GM23338 (cell line): ENCODE measurements at regions not wholly inside any gene's neighbourhood (a gene's known extent, or its start where the extent isn't known, plus 50 kb on each side); places are given as distances from the start of the nearest gene placed in this dataset.
A peak's percentile ranks its signal among the peaks of the same experiment; 100 is the strongest.

Experiments used
- ATAC-seq: fragments of 200-7000 bp; cut with Tn5 transposase; 3 replicates; pipeline ENCODE4 v1.9.1; 2020
- DNase-seq: peaks from one replicate; pipeline ENCODE4 v3.0.0-alpha.2; 2015; ENCODE audit warnings: low spot score
- H2AFZ ChIP-seq: fragments of 200-600 bp; sonication (generic); 2 replicates; pipeline ENCODE4 v1.8.0; 2016; ENCODE audit warnings: antibody characterized with exemption, mild to moderate bottlenecking, moderate library complexity
- H3F3A ChIP-seq: fragments of 200-600 bp; sonication (generic); replicated peaks from 2 replicates; pipeline ENCODE4 v1.8.0; 2017; ENCODE audit warnings: antibody characterized with exemption, mixed run types, low read depth
- H3K27ac ChIP-seq: fragments of 200-600 bp; sonication (generic); 2 replicates; pipeline ENCODE4 v1.6.1; 2016; ENCODE audit warnings: low read depth
- H3K27me3 ChIP-seq: fragments of 200-600 bp; sonication (generic); 2 replicates; pipeline ENCODE4 v1.8.0; 2016; ENCODE audit warnings: mild to moderate bottlenecking, mixed run types, moderate library complexity; ENCODE audit not compliant: insufficient read depth
- H3K36me3 ChIP-seq: fragments of 200-600 bp; sonication (generic); 2 replicates; pipeline ENCODE4 v1.8.0; 2016; ENCODE audit warnings: mild to moderate bottlenecking; ENCODE audit not compliant: insufficient read depth
- H3K4me1 ChIP-seq: fragments of 200-600 bp; sonication (generic); 2 replicates; pipeline ENCODE4 v1.8.0; 2016; ENCODE audit warnings: mild to moderate bottlenecking, moderate library complexity; ENCODE audit not compliant: insufficient read depth
- H3K4me2 ChIP-seq: fragments of 200-600 bp; sonication (generic); 2 replicates; pipeline ENCODE4 v1.7.1; 2017; ENCODE audit warnings: mixed run types
- H3K4me3 ChIP-seq: fragments of 200-600 bp; sonication (generic); 2 replicates; pipeline ENCODE4 v1.6.1; 2016; ENCODE audit warnings: mixed run types
- H3K79me2 ChIP-seq: fragments of 200-600 bp; sonication (generic); replicated peaks from 2 replicates; pipeline ENCODE4 v1.8.0; 2017; ENCODE audit warnings: mild to moderate bottlenecking; ENCODE audit not compliant: insufficient read depth
- H3K9me2 ChIP-seq: fragments of 200-600 bp; sonication (generic); 2 replicates; pipeline ENCODE4 v1.8.0; 2017; ENCODE audit not compliant: insufficient read depth
- H4K20me1 ChIP-seq: fragments of 200-600 bp; sonication (generic); replicated peaks from 2 replicates; pipeline ENCODE4 v1.8.0; 2017; ENCODE audit warnings: mild to moderate bottlenecking; ENCODE audit not compliant: insufficient read depth
- H3K27ac Mint-ChIP-seq: 2 replicates; pipeline ENCODE4 v1.8.0; 2020; ENCODE audit warnings: inconsistent platforms, mild to moderate bottlenecking, moderate library complexity, mixed read lengths
- H3K27me3 Mint-ChIP-seq: 3 replicates; pipeline ENCODE4 v1.8.0; 2022; ENCODE audit warnings: low read depth, mild to moderate bottlenecking, moderate library complexity, mixed read lengths, inconsistent platforms; ENCODE audit not compliant: insufficient read depth, poor library complexity
- H3K36me3 Mint-ChIP-seq: 3 replicates; pipeline ENCODE4 v1.8.0; 2021; ENCODE audit warnings: low read depth, mild to moderate bottlenecking, inconsistent platforms, moderate library complexity, mixed read lengths
- H3K4me1 Mint-ChIP-seq: 3 replicates; pipeline ENCODE4 v1.8.0; 2020; ENCODE audit warnings: mild to moderate bottlenecking, inconsistent platforms, mixed read lengths
- H3K4me3 Mint-ChIP-seq: 3 replicates; pipeline ENCODE4 v1.8.0; 2021; ENCODE audit warnings: moderate library complexity, mild to moderate bottlenecking, inconsistent platforms, mixed read lengths
- H3K9me3 Mint-ChIP-seq: 3 replicates; pipeline ENCODE4 v1.8.0; 2020; ENCODE audit warnings: moderate library complexity, mild to moderate bottlenecking, inconsistent platforms, mixed read lengths
- CTCF ChIP-seq, 2 experiments: fragments of 200-600 bp in 1 of 2; sonication (generic) in 1 of 2; conservative IDR thresholded peaks; 2 replicates each; pipeline versions ENCODE4 v1.5.1 to v1.6.1; 2016 to 2017; ENCODE audit warnings: antibody characterized with exemption in 2 of 2, low read depth in 2 of 2, mild to moderate bottlenecking in 2 of 2, moderate library complexity in 1 of 2
- EZH2phosphoT487 ChIP-seq: fragments of 200-600 bp; sonication (generic); IDR thresholded peaks from one replicate; pipeline ENCODE4 v1.8.1; 2018; ENCODE audit warnings: antibody characterized with exemption; ENCODE audit not compliant: unreplicated experiment
- ZNF114 ChIP-seq: fragments of 250-450 bp; sonication (Bioruptor Pico); IDR thresholded peaks from 2 replicates; pipeline ENCODE4 v1.5.0; 2020; ENCODE audit warnings: mild to moderate bottlenecking, moderate library complexity
- ZNF462 ChIP-seq: fragments of 250-450 bp; sonication (Bioruptor Pico); IDR thresholded peaks from 2 replicates; pipeline ENCODE4 v1.5.0; 2020; ENCODE audit warnings: mild to moderate bottlenecking, moderate library complexity
- TF ChIP-seq, protein P1 (sequence below): IDR thresholded peaks from 2 replicates; pipeline ENCODE4 v1.6.1; 2016; ENCODE audit warnings: antibody characterized with exemption

- Histone ChIP-seq H4K20me1 (no peaks in the 10 kb centered on the region), H3K4me2 (0 out of 2 replicates have a peak overlapping the region, but pooled peaks have one; percentile 2), H3K4me3 (no peak overlapping the region), H3K27me3 (no peaks in the 10 kb centered on the region), H3K79me2 (no peaks in the 10 kb centered on the region), H2AFZ (no peak overlapping the region), H3K9me2 (no peaks in the 10 kb centered on the region), H3K27ac (peak overlapping the region; percentile 91), H3K36me3 (no peaks in the 10 kb centered on the region), H3F3A (no peaks in the 10 kb centered on the region), H3K4me1 (peaks cover 26% of the 10 kb centered on the region)
- no peaks in the 10 kb centered on the region; the same call in 1 of the 3 replicates for H3K36me3 Mint-ChIP-seq
- H3K9me3 Mint-ChIP-seq, result no peaks in the 10 kb centered on the region
- H3K27ac Mint-ChIP-seq, result peak overlapping the region; percentile 99
- peaks cover 7% of the 10 kb centered on the region for H3K27me3 Mint-ChIP-seq
- peaks cover 38% of the 10 kb centered on the region for H3K4me1 Mint-ChIP-seq
- peak; percentile 80 for ATAC-seq
- peak; percentile 18 for DNase-seq
- no peak overlapping the region for H3K4me3 Mint-ChIP-seq
- no peak for TF ChIP-seq CTCF (conservative IDR thresholded peaks at IDR 0.05; ENCODE audit: low read depth in 2 of 2)
- TF ChIP-seq EZH2phosphoT487, result no peak
- no peak for TF ChIP-seq ZNF462 (CRISPR knock-in tag)
- TF ChIP-seq ZNF114, result no peak
- TF ChIP-seq, protein P1, sequence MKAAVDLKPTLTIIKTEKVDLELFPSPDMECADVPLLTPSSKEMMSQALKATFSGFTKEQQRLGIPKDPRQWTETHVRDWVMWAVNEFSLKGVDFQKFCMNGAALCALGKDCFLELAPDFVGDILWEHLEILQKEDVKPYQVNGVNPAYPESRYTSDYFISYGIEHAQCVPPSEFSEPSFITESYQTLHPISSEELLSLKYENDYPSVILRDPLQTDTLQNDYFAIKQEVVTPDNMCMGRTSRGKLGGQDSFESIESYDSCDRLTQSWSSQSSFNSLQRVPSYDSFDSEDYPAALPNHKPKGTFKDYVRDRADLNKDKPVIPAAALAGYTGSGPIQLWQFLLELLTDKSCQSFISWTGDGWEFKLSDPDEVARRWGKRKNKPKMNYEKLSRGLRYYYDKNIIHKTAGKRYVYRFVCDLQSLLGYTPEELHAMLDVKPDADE, result no peak
Measured at GRCh38 chr14:25757364-25757763, 707.4 kb upstream of the STXBP6 start.
